ENCODE measurements at regions not wholly inside any gene's neighbourhood (a gene's known extent, or its start where the extent isn't known, plus 50 kb on each side); places are given as distances from the start of the nearest gene placed in this dataset.

DNA sequence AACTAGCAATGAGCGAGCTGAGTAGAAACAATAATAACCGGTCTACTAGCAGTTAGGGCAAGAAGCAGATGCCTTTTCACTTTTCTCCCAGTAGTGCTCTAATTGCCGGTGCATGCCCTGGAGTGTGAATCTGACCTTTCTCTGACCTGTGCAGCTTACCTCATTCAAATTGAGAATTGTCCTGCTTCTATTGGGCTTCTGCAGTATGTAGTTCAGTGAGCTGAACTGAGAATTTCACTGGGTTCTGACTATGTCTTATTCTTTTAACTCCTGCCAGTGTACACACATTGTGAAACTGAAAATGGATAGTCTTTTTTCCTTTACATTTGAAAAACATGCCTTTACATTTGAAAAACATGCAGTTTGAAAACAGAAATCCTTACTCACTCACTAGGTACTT is 157.9 kb upstream of the GRM3 start:
- TF ChIP-seq, protein P1, sequence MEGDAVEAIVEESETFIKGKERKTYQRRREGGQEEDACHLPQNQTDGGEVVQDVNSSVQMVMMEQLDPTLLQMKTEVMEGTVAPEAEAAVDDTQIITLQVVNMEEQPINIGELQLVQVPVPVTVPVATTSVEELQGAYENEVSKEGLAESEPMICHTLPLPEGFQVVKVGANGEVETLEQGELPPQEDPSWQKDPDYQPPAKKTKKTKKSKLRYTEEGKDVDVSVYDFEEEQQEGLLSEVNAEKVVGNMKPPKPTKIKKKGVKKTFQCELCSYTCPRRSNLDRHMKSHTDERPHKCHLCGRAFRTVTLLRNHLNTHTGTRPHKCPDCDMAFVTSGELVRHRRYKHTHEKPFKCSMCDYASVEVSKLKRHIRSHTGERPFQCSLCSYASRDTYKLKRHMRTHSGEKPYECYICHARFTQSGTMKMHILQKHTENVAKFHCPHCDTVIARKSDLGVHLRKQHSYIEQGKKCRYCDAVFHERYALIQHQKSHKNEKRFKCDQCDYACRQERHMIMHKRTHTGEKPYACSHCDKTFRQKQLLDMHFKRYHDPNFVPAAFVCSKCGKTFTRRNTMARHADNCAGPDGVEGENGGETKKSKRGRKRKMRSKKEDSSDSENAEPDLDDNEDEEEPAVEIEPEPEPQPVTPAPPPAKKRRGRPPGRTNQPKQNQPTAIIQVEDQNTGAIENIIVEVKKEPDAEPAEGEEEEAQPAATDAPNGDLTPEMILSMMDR (IDR thresholded peaks at IDR 0.05; ENCODE audit: low read depth, low read length, missing input control), result no peak
- TF ChIP-seq YY1 (IDR thresholded peaks at IDR 0.05), result no peak

Data from liver (tissue), 2 donors.